GM12873 (cell line): ENCODE measurements at regions not wholly inside any gene's neighbourhood (a gene's known extent, or its start where the extent isn't known, plus 50 kb on each side); places are given as distances from the start of the nearest gene placed in this dataset.

Experiments used
- TF ChIP-seq, protein P1 (sequence below): IDR thresholded peaks from 2 replicates; pipeline ENCODE4 v1.5.1; 2012; ENCODE audit warnings: low read depth, mild to moderate bottlenecking, moderate library complexity, low read length, control low read depth; ENCODE audit not compliant: insufficient read depth; ENCODE audit errors: missing control alignments

DNA sequence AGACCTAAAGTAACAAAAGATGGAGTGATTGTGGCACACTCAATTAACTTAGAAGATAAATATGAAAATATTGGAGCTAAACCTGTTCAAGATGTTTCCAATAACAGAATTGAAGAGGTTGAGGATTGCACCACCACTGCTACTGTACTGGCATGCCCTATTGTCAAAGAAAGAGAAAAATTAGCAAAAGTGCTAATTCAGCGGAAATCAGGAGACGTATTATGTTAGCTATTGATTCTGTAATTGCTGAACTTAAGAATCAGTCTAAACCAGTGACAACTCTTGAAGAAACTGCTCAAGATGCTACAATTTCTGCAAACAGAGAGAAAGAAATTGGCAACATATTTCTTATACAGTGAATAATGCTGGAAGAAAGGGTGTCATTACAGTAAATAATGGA is 754.4 kb downstream of the CDH18 start:
- TF ChIP-seq, protein P1, sequence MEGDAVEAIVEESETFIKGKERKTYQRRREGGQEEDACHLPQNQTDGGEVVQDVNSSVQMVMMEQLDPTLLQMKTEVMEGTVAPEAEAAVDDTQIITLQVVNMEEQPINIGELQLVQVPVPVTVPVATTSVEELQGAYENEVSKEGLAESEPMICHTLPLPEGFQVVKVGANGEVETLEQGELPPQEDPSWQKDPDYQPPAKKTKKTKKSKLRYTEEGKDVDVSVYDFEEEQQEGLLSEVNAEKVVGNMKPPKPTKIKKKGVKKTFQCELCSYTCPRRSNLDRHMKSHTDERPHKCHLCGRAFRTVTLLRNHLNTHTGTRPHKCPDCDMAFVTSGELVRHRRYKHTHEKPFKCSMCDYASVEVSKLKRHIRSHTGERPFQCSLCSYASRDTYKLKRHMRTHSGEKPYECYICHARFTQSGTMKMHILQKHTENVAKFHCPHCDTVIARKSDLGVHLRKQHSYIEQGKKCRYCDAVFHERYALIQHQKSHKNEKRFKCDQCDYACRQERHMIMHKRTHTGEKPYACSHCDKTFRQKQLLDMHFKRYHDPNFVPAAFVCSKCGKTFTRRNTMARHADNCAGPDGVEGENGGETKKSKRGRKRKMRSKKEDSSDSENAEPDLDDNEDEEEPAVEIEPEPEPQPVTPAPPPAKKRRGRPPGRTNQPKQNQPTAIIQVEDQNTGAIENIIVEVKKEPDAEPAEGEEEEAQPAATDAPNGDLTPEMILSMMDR = no peak

DNA sequence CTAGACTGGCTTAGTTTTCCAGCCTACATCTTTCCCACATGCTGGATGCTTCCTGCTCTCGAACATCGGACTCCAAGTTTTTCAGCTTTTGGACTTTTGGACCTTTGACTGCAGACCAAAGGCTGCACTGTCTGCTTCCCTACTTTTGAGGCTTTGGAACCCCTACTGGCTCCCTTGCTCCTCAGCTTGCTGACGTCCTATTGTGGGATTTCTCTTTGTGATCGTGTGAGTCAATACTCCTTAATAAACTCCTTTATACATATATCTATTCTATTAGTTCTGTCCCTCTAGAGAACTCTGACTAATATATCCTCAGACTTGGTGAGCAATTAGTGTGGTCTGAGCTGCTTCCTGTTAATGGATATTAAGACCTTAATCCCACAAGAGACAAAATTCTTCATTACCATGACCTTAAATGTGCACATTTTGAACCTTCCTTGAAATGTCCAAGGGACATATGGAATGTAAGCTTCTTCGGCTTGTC is 752.9 kb downstream of the CDH18 start:
- TF ChIP-seq, protein P1 = no peak

GRCh38 chr5:19240170-19240569 is 747.8 kb downstream of the CDH18 start:
- TF ChIP-seq, protein P1 = no peak

DNA sequence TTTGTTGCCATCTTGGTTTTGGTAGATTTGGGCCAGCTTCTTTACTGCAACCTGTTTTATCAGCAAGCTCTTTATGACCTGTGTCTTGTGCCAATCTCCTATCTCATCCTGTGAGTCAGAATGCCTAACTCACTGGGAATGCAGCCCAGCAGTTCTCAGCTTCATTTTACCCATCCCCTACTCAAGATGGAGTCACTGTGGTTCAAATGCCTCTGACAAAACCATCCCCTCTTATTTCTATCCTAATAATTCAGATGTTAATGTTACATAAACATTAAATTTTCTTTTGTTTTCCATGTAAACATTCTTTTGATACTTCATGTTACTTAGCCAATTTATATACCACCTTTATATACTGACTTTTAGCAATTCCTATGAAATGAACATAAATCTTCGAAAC is 746.3 kb downstream of the CDH18 start:
- TF ChIP-seq, protein P1 = no peak

DNA sequence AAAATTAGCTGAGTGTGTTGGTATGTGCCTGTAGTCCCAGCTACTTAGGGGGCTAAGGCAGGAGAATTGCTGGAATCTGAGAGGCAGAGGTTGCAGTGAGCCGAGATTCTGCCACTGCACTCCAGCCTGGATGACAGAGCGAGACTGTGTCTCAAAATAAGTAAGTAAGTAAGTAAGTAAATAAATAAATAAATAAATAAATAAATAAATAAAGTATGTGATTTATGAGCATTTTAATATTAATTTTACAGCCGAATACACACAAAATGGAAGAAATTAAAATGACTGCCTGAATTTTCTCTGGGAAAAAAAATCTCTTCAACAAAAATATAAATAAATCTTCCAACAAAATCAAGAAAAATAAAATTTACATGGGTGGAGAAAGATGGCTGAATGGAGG is 740.7 kb downstream of the CDH18 start:
- TF ChIP-seq, protein P1 = no peak

GRCh38 chr5:19256036-19256435 is 732.0 kb downstream of the CDH18 start:
- TF ChIP-seq, protein P1 = no peak

GRCh38 chr5:19258686-19259085 is 729.3 kb downstream of the CDH18 start:
- TF ChIP-seq, protein P1 = no peak
